ENCODE measurements at regions not wholly inside any gene's neighbourhood (a gene's known extent, or its start where the extent isn't known, plus 50 kb on each side); places are given as distances from the start of the nearest gene placed in this dataset.

GRCh38 chr13:39895254-39895653 lies 239.8 kb downstream of the COG6 start:
- TF ChIP-seq CTCF (IDR thresholded peaks at IDR 0.05) (no peak), POLR2A (IDR thresholded peaks at IDR 0.05) (no peak)

Measured in right lobe of liver (tissue), 4 donors.